Keratinocyte (primary cell): ENCODE measurements at regions not wholly inside any gene's neighbourhood (a gene's known extent, or its start where the extent isn't known, plus 50 kb on each side); places are given as distances from the start of the nearest gene placed in this dataset.

Experiments
- DNase-seq: peaks from one replicate; pipeline ENCODE4 v3.0.0-alpha.2; 2011; ENCODE audit warnings: low read depth, missing footprints, low spot score
- FAIRE-seq: peaks from 2 replicates; lab custom pipeline; 2011; peaks lifted over from hg19 to GRCh38; lab: Jason Lieb, UNC
- H2AFZ ChIP-seq: 2 replicates; pipeline ENCODE4 v1.6.0; 2012; ENCODE audit warnings: low read length, control low read depth, inconsistent platforms; ENCODE audit not compliant: control insufficient read depth
- H3K27ac ChIP-seq: 2 replicates; pipeline ENCODE4 v1.5.1; 2011; ENCODE audit warnings: low read length; ENCODE audit not compliant: control insufficient read depth, insufficient read depth
- H3K27me3 ChIP-seq: 3 replicates; pipeline ENCODE4 v1.6.0; 2011; ENCODE audit warnings: low read length; ENCODE audit not compliant: control insufficient read depth, insufficient read depth; ENCODE audit errors: extremely low read depth
- H3K36me3 ChIP-seq, 2 experiments: 2 replicates in 1 of 2; 3 replicates in 1 of 2; pipeline ENCODE4 v1.5.1; 2011; ENCODE audit warnings: low read length in 2 of 2, mild to moderate bottlenecking in 1 of 2; ENCODE audit not compliant: control insufficient read depth in 2 of 2, insufficient read depth in 2 of 2; ENCODE audit errors: extremely low read depth in 1 of 2
- H3K4me1 ChIP-seq: 3 replicates; pipeline ENCODE4 v1.5.1; 2011; ENCODE audit warnings: low read length; ENCODE audit not compliant: control insufficient read depth, insufficient read depth; ENCODE audit errors: extremely low read depth
- H3K4me2 ChIP-seq: 3 replicates; pipeline ENCODE4 v1.6.0; 2011; ENCODE audit warnings: low read depth, low read length; ENCODE audit not compliant: control insufficient read depth, insufficient read depth; ENCODE audit errors: extremely low read depth
- H3K4me3 ChIP-seq, 3 experiments: fragments of 200-600 bp in 1 of 3; sonication (generic) in 1 of 3; 2 replicates in 2 of 3; 3 replicates in 1 of 3; pipeline ENCODE4 v1.5.1; 2011 to 2016; ENCODE audit warnings: low read length in 3 of 3, mild to moderate bottlenecking in 3 of 3, control low read depth in 2 of 3, inconsistent platforms in 1 of 3, low read depth in 1 of 3, mixed read lengths in 1 of 3, mixed run types in 1 of 3, moderate library complexity in 1 of 3; ENCODE audit not compliant: control insufficient read depth in 2 of 3, insufficient read depth in 2 of 3; ENCODE audit errors: extremely low read depth in 1 of 3
- H3K79me2 ChIP-seq: 2 replicates; pipeline ENCODE4 v1.6.0; 2012; ENCODE audit warnings: low read length; ENCODE audit not compliant: control insufficient read depth, insufficient read depth
- H3K9ac ChIP-seq: 3 replicates; pipeline ENCODE4 v1.6.0; 2011; ENCODE audit warnings: low read length; ENCODE audit not compliant: control insufficient read depth, insufficient read depth; ENCODE audit errors: extremely low read depth
- H3K9me1 ChIP-seq: 3 replicates; pipeline ENCODE4 v1.6.0; 2011; ENCODE audit warnings: low read length; ENCODE audit not compliant: control insufficient read depth, insufficient read depth; ENCODE audit errors: extremely low read depth
- H3K9me3 ChIP-seq: 2 replicates; pipeline ENCODE4 v1.5.1; 2012; ENCODE audit warnings: low read depth, low read length; ENCODE audit not compliant: control insufficient read depth
- H4K20me1 ChIP-seq: 3 replicates; pipeline ENCODE4 v1.6.0; 2011; ENCODE audit warnings: low read length; ENCODE audit not compliant: control insufficient read depth, insufficient read depth; ENCODE audit errors: extremely low read depth
- CTCF ChIP-seq, 3 experiments: IDR thresholded peaks in 1 of 3; conservative IDR thresholded peaks in 1 of 3; optimal IDR thresholded peaks in 1 of 3; 2 replicates in 2 of 3; 3 replicates in 1 of 3; pipeline versions ENCODE3 to v1.5.1; 2011; ENCODE audit warnings: low read length in 3 of 3, mild to moderate bottlenecking in 3 of 3, moderate library complexity in 2 of 3, control low read depth in 1 of 3, inconsistent platforms in 1 of 3; ENCODE audit not compliant: insufficient read depth in 2 of 3; ENCODE audit errors: extremely low read depth in 1 of 3
- EZH2 ChIP-seq: IDR thresholded peaks from one replicate; pipeline ENCODE4 v1.6.1; 2012; ENCODE audit warnings: inconsistent platforms, mild to moderate bottlenecking, low read length, moderate library complexity
- dilution Hi-C: fragments of 300-500 bp; cut with MboI; formaldehyde crosslinking; loops from one replicate; pipeline ENCODE4 v1.7.0; 2020; ENCODE audit warnings: low sequenced_read_pairs; ENCODE audit not compliant: extremely low pct_ligation_motif_present

GRCh38 chr4:107115185-107115847 lies 79.2 kb upstream of the DKK2 start:
- Histone ChIP-seq H3K9ac (no peak overlapping the region), H3K27ac (no peak overlapping the region), H4K20me1 (no peaks in the 10 kb centered on the region), H3K4me1 (no peaks in the 10 kb centered on the region), H3K9me1 (no peaks in the 10 kb centered on the region), H3K79me2 (no peaks in the 10 kb centered on the region), H3K4me2 (no peak overlapping the region), H2AFZ (no peak overlapping the region), H3K27me3 (no peaks in the 10 kb centered on the region), H3K36me3 (no peaks in the 10 kb centered on the region), H3K9me3 (no peaks in the 10 kb centered on the region), H3K4me3 (no peak overlapping the region)
- no peak for FAIRE-seq
- no peak for DNase-seq
- dilution Hi-C loops = no loop called here
- TF ChIP-seq CTCF (optimal IDR thresholded peaks at IDR 0.05 in 1 of 3, IDR thresholded peaks at IDR 0.05 in 1 of 3, conservative IDR thresholded peaks at IDR 0.05 in 1 of 3; ENCODE audit: extremely low read depth in 1 of 3, insufficient read depth in 2 of 3, low read length in 3 of 3) = no peak
- TF ChIP-seq EZH2 = no peak

- Histone ChIP-seq H3K4me2 (no peak overlapping the region), H2AFZ (no peak overlapping the region), H3K9me3 (no peaks in the 10 kb centered on the region), H3K9me1 (no peaks in the 10 kb centered on the region), H3K9ac (no peak overlapping the region), H3K27me3 (no peaks in the 10 kb centered on the region), H3K36me3 (no peaks in the 10 kb centered on the region), H4K20me1 (no peaks in the 10 kb centered on the region), H3K4me3 (no peak overlapping the region), H3K27ac (no peak overlapping the region), H3K4me1 (no peaks in the 10 kb centered on the region), H3K79me2 (no peaks in the 10 kb centered on the region)
- TF ChIP-seq EZH2 = no peak
- no peak for TF ChIP-seq CTCF (optimal IDR thresholded peaks at IDR 0.05 in 1 of 3, IDR thresholded peaks at IDR 0.05 in 1 of 3, conservative IDR thresholded peaks at IDR 0.05 in 1 of 3; ENCODE audit: extremely low read depth in 1 of 3, insufficient read depth in 2 of 3, low read length in 3 of 3)
- dilution Hi-C loops = no loop called here
- FAIRE-seq = no peak
- no peak for DNase-seq
Observed at GRCh38 chr4:107114059-107114458, 77.9 kb upstream of the DKK2 start.
